Activated CD4-positive, alpha-beta T cell treated with anti-CD3 and anti-CD28 coated beads, Interleukin-2, Interleukin-4, amounts not matched to agents 100 ng/mL and 50 ng/mL, durations not matched to agents 16 hours and 8 hours (primary cell): ENCODE measurements at regions not wholly inside any gene's neighbourhood (a gene's known extent, or its start where the extent isn't known, plus 50 kb on each side); places are given as distances from the start of the nearest gene placed in this dataset.

Experiments
- DNase-seq: peaks from one replicate; pipeline ENCODE4 v3.0.0-alpha.2; 2020; ENCODE audit warnings: low spot score

GRCh38 chr16:17803625-17804410, 333.1 kb upstream of the XYLT1 start:
- DNase-seq = no peak

GRCh38 chr16:17802571-17802970, 331.8 kb upstream of the XYLT1 start:
- DNase-seq = no peak

GRCh38 chr16:17801068-17801467, 330.3 kb upstream of the XYLT1 start:
- DNase-seq = no peak

- no peak for DNase-seq
These were observed 328.0 kb upstream of the XYLT1 start for GRCh38 chr16:17798716-17799115.

- DNase-seq = no peak
These were observed 322.6 kb upstream of the XYLT1 start for GRCh38 chr16:17793354-17793753.

- DNase-seq = no peak
These were observed 313.3 kb upstream of the XYLT1 start for GRCh38 chr16:17784073-17784472.

GRCh38 chr16:17780181-17780580, 309.4 kb upstream of the XYLT1 start:
- no peak for DNase-seq

- DNase-seq = no peak
These were observed 306.7 kb upstream of the XYLT1 start for GRCh38 chr16:17777408-17777863.

GRCh38 chr16:17776888-17777287, 306.1 kb upstream of the XYLT1 start:
- DNase-seq = no peak

- DNase-seq = no peak
These were observed 305.7 kb upstream of the XYLT1 start for GRCh38 chr16:17776465-17776864.

GRCh38 chr16:17775061-17775460, 304.3 kb upstream of the XYLT1 start:
- no peak for DNase-seq

- DNase-seq = no peak
These were observed 302.9 kb upstream of the XYLT1 start for GRCh38 chr16:17773698-17774101.

GRCh38 chr16:17770104-17770503, 299.3 kb upstream of the XYLT1 start:
- DNase-seq = no peak

GRCh38 chr16:17769065-17769464, 298.3 kb upstream of the XYLT1 start:
- DNase-seq = no peak

GRCh38 chr16:17768257-17768656, 297.5 kb upstream of the XYLT1 start:
- DNase-seq = no peak

- DNase-seq = no peak
These were observed 295.3 kb upstream of the XYLT1 start for GRCh38 chr16:17766012-17766411.

GRCh38 chr16:17759451-17760390, 289.0 kb upstream of the XYLT1 start:
- DNase-seq = no peak

- no peak for DNase-seq
These were observed 287.0 kb upstream of the XYLT1 start for GRCh38 chr16:17757808-17758207.

- DNase-seq = no peak
These were observed 284.4 kb upstream of the XYLT1 start for GRCh38 chr16:17755158-17755557.

- no peak for DNase-seq
These were observed 282.7 kb upstream of the XYLT1 start for GRCh38 chr16:17753434-17753833.

GRCh38 chr16:17749706-17750105, 278.9 kb upstream of the XYLT1 start:
- DNase-seq = no peak

GRCh38 chr16:17748044-17748719, 277.4 kb upstream of the XYLT1 start:
- DNase-seq = no peak
